ENCODE measurements at regions not wholly inside any gene's neighbourhood (a gene's known extent, or its start where the extent isn't known, plus 50 kb on each side); places are given as distances from the start of the nearest gene placed in this dataset.

DNA sequence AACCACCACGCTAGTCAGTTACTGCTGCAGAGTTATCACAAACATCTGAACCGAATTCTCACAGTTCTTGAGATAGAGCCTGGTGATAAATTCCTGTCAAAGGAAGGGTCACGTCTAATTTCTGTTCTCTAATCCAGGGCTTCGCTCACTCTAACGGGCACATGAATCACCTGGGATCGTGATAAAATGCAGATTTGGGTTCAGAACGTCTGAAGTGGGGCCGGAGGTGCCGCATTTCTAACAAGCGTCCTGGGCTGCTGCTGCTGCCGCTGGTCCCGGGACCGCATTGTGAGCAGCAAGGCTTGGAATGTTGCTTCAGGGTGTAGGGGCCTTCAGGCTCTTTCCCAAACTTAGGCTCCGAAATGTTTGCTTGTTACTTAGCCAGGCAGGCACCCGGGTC is 264.1 kb downstream of the CDC5L start:
- no peaks in the 10 kb centered on the region for H3K4me1 ChIP-seq
- no peaks in the 10 kb centered on the region for H3K9me3 ChIP-seq
- ATAC-seq (no peak), DNase-seq (no peak)
- intact Hi-C loops (cut with DNase I): loop anchor here (5.0 to 10.0 kb wide), 3 partner anchors 174 to 773 kb away; no protein-coding TSS in a partner anchor
- H3K27me3 ChIP-seq (ENCODE audit: insufficient read depth in 3 of 3, low read length in 2 of 3): peaks cover 0 to 4% (median 0%) of the 10 kb centered on the region in 3 donors
- H3K4me3 ChIP-seq: no peak overlapping the region
- no peaks in the 10 kb centered on the region for H3K36me3 ChIP-seq (ENCODE audit: insufficient read depth in 1 of 2, low read depth in 1 of 2)
- no peak for TF ChIP-seq CTCF (IDR thresholded peaks at IDR 0.05)
- 84 to 92% (median 91%) methylated on average over 15 of the region's 15 CpGs for WGBS, 3 donors
- H3K27ac ChIP-seq: no peak overlapping the region

DNA sequence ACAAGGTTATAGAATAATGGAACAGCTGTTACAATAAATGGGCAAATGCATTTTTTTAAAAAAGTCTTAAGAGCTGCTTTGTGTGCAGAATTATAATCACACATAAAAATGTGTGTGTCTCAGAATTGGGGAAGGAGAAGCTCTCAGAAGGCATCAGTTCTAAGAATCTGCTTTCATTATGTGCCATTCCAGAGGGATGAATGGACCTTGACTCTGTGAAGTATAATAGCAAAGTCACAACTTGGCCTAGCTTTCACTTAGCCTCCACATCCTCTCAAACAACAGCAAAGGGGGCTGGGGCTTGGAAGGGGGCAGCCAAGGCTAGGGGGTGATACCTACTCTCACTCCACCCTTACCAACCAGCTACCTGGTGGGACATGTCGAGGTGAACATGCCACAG is 265.0 kb downstream of the CDC5L start:
- intact Hi-C loops (cut with DNase I): loop anchor here (5.0 to 10.0 kb wide), 3 partner anchors 175 to 772 kb away; no protein-coding TSS in a partner anchor
- H3K4me3 ChIP-seq: no peak overlapping the region
- TF ChIP-seq CTCF (IDR thresholded peaks at IDR 0.05): no peak
- ATAC-seq (no peak), DNase-seq (no peak)
- H3K27ac ChIP-seq: no peak overlapping the region
- H3K36me3 ChIP-seq (ENCODE audit: insufficient read depth in 1 of 2, low read depth in 1 of 2): no peaks in the 10 kb centered on the region
- WGBS, 3 donors: 93 to 100% (median 95%) methylated on average over 1 of the region's 1 CpG
- H3K27me3 ChIP-seq (ENCODE audit: insufficient read depth in 3 of 3, low read length in 2 of 3): peaks cover 0 to 4% (median 0%) of the 10 kb centered on the region in 3 donors
- H3K9me3 ChIP-seq: no peaks in the 10 kb centered on the region
- H3K4me1 ChIP-seq: no peaks in the 10 kb centered on the region

DNA sequence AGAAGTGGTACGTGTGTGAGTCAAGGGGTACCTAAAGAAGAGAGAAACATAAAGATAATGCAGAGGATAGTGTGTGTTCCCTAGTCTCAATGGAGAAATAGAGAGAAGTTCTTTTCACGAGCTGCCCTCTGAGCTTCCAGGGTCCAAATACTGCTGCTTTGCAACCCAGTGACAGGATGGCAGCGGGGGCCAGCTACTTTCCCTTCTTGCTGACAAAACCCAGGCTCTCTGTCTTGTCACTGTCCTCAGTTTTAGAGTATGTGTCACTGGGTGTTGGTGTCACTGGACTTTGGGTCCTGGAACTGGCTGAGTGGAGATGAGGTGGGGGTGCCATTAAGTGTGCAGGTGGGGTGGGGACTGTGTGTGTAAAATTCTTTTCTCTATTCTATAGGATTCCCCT is 265.6 kb downstream of the CDC5L start:
- ATAC-seq: no peak
- H3K4me3 ChIP-seq: no peak overlapping the region
- DNase-seq: no peak
- H3K9me3 ChIP-seq: no peaks in the 10 kb centered on the region
- no peaks in the 10 kb centered on the region for H3K4me1 ChIP-seq
- 94 to 100% (median 96%) methylated on average over 3 of the region's 3 CpGs for WGBS, 3 donors
- intact Hi-C loops (cut with DNase I): loop anchor here (5.0 to 10.0 kb wide), 3 partner anchors 176 to 772 kb away; no protein-coding TSS in a partner anchor
- H3K27ac ChIP-seq: no peak overlapping the region
- H3K36me3 ChIP-seq (ENCODE audit: insufficient read depth in 1 of 2, low read depth in 1 of 2): no peaks in the 10 kb centered on the region
- no peak for TF ChIP-seq CTCF (IDR thresholded peaks at IDR 0.05)
- peaks cover 0 to 4% (median 0%) of the 10 kb centered on the region in 3 donors for H3K27me3 ChIP-seq (ENCODE audit: insufficient read depth in 3 of 3, low read length in 2 of 3)

GRCh38 chr6:44653761-44654218 is 266.3 kb downstream of the CDC5L start:
- H3K36me3 ChIP-seq (ENCODE audit: insufficient read depth in 1 of 2, low read depth in 1 of 2): no peaks in the 10 kb centered on the region
- 9 to 11% (median 9%) methylated on average over 10 of the region's 10 CpGs for WGBS, 3 donors
- H3K9me3 ChIP-seq: no peaks in the 10 kb centered on the region
- peaks cover 0 to 4% (median 0%) of the 10 kb centered on the region in 3 donors for H3K27me3 ChIP-seq (ENCODE audit: insufficient read depth in 3 of 3, low read length in 2 of 3)
- H3K4me3 ChIP-seq: no peak overlapping the region
- ATAC-seq (peak in 1 of 4 donors; percentile 46), DNase-seq (no peak)
- intact Hi-C loops (cut with DNase I): loop anchor here (2.0 to 10.0 kb wide), 4 partner anchors 176 to 1061 kb away; no protein-coding TSS in a partner anchor
- TF ChIP-seq CTCF (IDR thresholded peaks at IDR 0.05): no peak
- H3K4me1 ChIP-seq: no peaks in the 10 kb centered on the region
- H3K27ac ChIP-seq: no peak overlapping the region
